IPS-15b (cell line): ENCODE measurements at regions not wholly inside any gene's neighbourhood (a gene's known extent, or its start where the extent isn't known, plus 50 kb on each side); places are given as distances from the start of the nearest gene placed in this dataset.

Source experiments
- H3K27me3 ChIP-seq: one replicate; pipeline ENCODE4 v1.6.1; 2013; ENCODE audit warnings: low read length; ENCODE audit not compliant: control insufficient read depth, insufficient read depth
- H3K36me3 ChIP-seq: one replicate; pipeline ENCODE4 v1.6.1; 2013; ENCODE audit warnings: low read length; ENCODE audit not compliant: control insufficient read depth, insufficient read depth
- H3K4me1 ChIP-seq: one replicate; pipeline ENCODE4 v1.6.1; 2013; ENCODE audit warnings: mild to moderate bottlenecking, low read length; ENCODE audit not compliant: control insufficient read depth, insufficient read depth
- H3K4me3 ChIP-seq: one replicate; pipeline ENCODE4 v1.5.1; 2013; ENCODE audit warnings: low read depth, low read length
- H3K9ac ChIP-seq: one replicate; pipeline ENCODE4 v1.6.1; 2013; ENCODE audit warnings: low read depth, mild to moderate bottlenecking, low read length
- H3K9me3 ChIP-seq: one replicate; pipeline ENCODE4 v1.6.1; 2013; ENCODE audit warnings: mild to moderate bottlenecking, low read length; ENCODE audit not compliant: control insufficient read depth, insufficient read depth

GRCh38 chr17:79431175-79431574 is 179.7 kb downstream of the RBFOX3 start:
- H3K27me3 ChIP-seq, result no peaks in the 10 kb centered on the region
- no peaks in the 10 kb centered on the region for H3K9me3 ChIP-seq
- no peaks in the 10 kb centered on the region for H3K36me3 ChIP-seq
- H3K9ac ChIP-seq, result no peak overlapping the region
- H3K4me1 ChIP-seq, result no peaks in the 10 kb centered on the region
- H3K4me3 ChIP-seq, result no peak overlapping the region

GRCh38 chr17:79429864-79430494 is 180.9 kb downstream of the RBFOX3 start:
- Histone ChIP-seq H3K36me3 (no peaks in the 10 kb centered on the region), H3K4me3 (no peak overlapping the region), H3K27me3 (no peaks in the 10 kb centered on the region), H3K9ac (no peak overlapping the region), H3K4me1 (no peaks in the 10 kb centered on the region), H3K9me3 (no peaks in the 10 kb centered on the region)

GRCh38 chr17:79428988-79429387 is 181.9 kb downstream of the RBFOX3 start:
- Histone ChIP-seq H3K4me1 (no peaks in the 10 kb centered on the region), H3K27me3 (no peaks in the 10 kb centered on the region), H3K36me3 (no peaks in the 10 kb centered on the region), H3K4me3 (no peak overlapping the region), H3K9me3 (no peaks in the 10 kb centered on the region), H3K9ac (no peak overlapping the region)

GRCh38 chr17:79427621-79428539 is 183.0 kb downstream of the RBFOX3 start:
- H3K27me3 ChIP-seq, result no peaks in the 10 kb centered on the region
- no peaks in the 10 kb centered on the region for H3K4me1 ChIP-seq
- no peak overlapping the region for H3K9ac ChIP-seq
- no peaks in the 10 kb centered on the region for H3K36me3 ChIP-seq
- H3K4me3 ChIP-seq, result no peak overlapping the region
- H3K9me3 ChIP-seq, result no peaks in the 10 kb centered on the region

- no peak overlapping the region for H3K9ac ChIP-seq
These were observed 185.2 kb downstream of the RBFOX3 start for GRCh38 chr17:79425686-79426085.

GRCh38 chr17:79424471-79425185 is 186.2 kb downstream of the RBFOX3 start:
- Histone ChIP-seq H3K36me3 (no peaks in the 10 kb centered on the region), H3K27me3 (no peaks in the 10 kb centered on the region), H3K9me3 (no peaks in the 10 kb centered on the region), H3K4me1 (no peaks in the 10 kb centered on the region), H3K9ac (no peak overlapping the region), H3K4me3 (no peak overlapping the region)

More at GRCh38 chr17:79425686-79426085, 185.2 kb downstream of the RBFOX3 start:
- H3K36me3 ChIP-seq, result no peaks in the 10 kb centered on the region
- H3K4me1 ChIP-seq, result no peaks in the 10 kb centered on the region
- no peaks in the 10 kb centered on the region for H3K27me3 ChIP-seq
- H3K4me3 ChIP-seq, result no peak overlapping the region
- H3K9me3 ChIP-seq, result no peaks in the 10 kb centered on the region

- H3K9ac ChIP-seq, result no peak overlapping the region
- no peaks in the 10 kb centered on the region for H3K36me3 ChIP-seq
- H3K9me3 ChIP-seq, result no peaks in the 10 kb centered on the region
- no peaks in the 10 kb centered on the region for H3K4me1 ChIP-seq
- no peak overlapping the region for H3K4me3 ChIP-seq
- H3K27me3 ChIP-seq, result no peaks in the 10 kb centered on the region
These were observed 186.9 kb downstream of the RBFOX3 start for GRCh38 chr17:79423811-79424465.

GRCh38 chr17:79422236-79422635 is 188.6 kb downstream of the RBFOX3 start:
- no peaks in the 10 kb centered on the region for H3K9me3 ChIP-seq
- H3K27me3 ChIP-seq, result no peaks in the 10 kb centered on the region
- no peaks in the 10 kb centered on the region for H3K4me1 ChIP-seq
- H3K36me3 ChIP-seq, result no peaks in the 10 kb centered on the region
- no peak overlapping the region for H3K9ac ChIP-seq
- H3K4me3 ChIP-seq, result no peak overlapping the region

- no peaks in the 10 kb centered on the region for H3K9me3 ChIP-seq
- H3K4me3 ChIP-seq, result no peak overlapping the region
- H3K4me1 ChIP-seq, result no peaks in the 10 kb centered on the region
- H3K36me3 ChIP-seq, result no peaks in the 10 kb centered on the region
- no peaks in the 10 kb centered on the region for H3K27me3 ChIP-seq
- H3K9ac ChIP-seq, result no peak overlapping the region
These were observed 190.3 kb downstream of the RBFOX3 start for GRCh38 chr17:79420318-79421243.

- H3K4me1 ChIP-seq, result no peaks in the 10 kb centered on the region
- H3K9me3 ChIP-seq, result no peaks in the 10 kb centered on the region
- no peak overlapping the region for H3K9ac ChIP-seq
- H3K4me3 ChIP-seq, result no peak overlapping the region
- no peaks in the 10 kb centered on the region for H3K36me3 ChIP-seq
- no peaks in the 10 kb centered on the region for H3K27me3 ChIP-seq
These were observed 193.3 kb downstream of the RBFOX3 start for GRCh38 chr17:79417476-79417988.
